ENCODE measurements at regions not wholly inside any gene's neighbourhood (a gene's known extent, or its start where the extent isn't known, plus 50 kb on each side); places are given as distances from the start of the nearest gene placed in this dataset.
"Not testable (repeated sequence)": the region's sequence is repeated elsewhere in the genome, so short reads cannot be mapped to it uniquely, and the experiment has no call there.

DNA sequence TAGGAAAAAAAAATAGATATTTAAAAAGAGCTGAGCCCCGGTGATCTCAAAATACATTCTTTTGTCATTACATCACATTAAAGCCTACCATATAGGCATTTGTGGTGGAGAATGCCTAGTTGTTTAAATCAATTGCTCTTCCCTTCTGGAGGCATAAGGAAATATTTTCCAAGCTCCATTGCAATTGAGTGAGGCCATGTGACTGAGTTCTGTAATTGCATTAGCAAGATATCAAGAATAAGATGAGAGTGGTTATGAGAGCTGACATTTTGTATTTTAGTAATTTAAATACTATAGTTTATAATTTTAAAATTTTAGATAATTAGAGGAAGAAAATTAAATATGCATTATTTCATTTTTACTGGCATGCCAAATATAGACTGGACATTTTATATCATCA is 1195.9 kb downstream of the DTWD2 start:
- no peak for DNase-seq (ENCODE audit: low read depth, low spot score)
- no peak overlapping the region for H3K27ac ChIP-seq

GRCh38 chr5:117788596-117788995 is 1199.8 kb downstream of the DTWD2 start:
- DNase-seq (ENCODE audit: low read depth, low spot score) = no peak
- no peak overlapping the region for H3K27ac ChIP-seq

- no peak for DNase-seq (ENCODE audit: low read depth, low spot score)
- H3K27ac ChIP-seq = no peak overlapping the region
These were observed 1204.5 kb upstream of the SEMA6A start for GRCh38 chr5:117779171-117779570.

- DNase-seq (ENCODE audit: low read depth, low spot score) = no peak
- H3K27ac ChIP-seq = no peak overlapping the region
These were observed 1202.4 kb upstream of the SEMA6A start for GRCh38 chr5:117776977-117777376.

DNA sequence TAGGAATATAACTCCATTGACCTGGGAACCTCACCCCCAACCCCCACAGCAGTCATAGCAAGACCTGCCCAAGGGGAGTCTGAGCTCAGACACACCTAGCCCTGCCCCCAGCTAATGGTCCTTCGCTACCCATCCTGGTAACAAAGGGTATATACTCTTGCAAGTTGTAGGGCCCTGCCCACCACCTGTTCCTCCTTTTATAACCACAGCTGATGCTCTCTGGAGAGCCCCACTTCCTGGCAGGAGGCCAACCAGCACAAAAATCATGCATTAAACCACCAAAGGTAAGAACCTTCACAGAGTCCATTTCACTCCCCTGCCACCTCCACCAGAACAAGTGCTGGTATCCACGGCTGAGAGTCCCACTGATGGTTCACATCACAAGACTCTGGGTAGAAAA is 1195.3 kb upstream of the SEMA6A start:
- no peak for DNase-seq (ENCODE audit: low read depth, low spot score)
- H3K27ac ChIP-seq = no peak overlapping the region

GRCh38 chr5:117763271-117763670 is 1188.6 kb upstream of the SEMA6A start:
- no peak overlapping the region for H3K27ac ChIP-seq
- DNase-seq (ENCODE audit: low read depth, low spot score) = no peak

GRCh38 chr5:117761186-117761585 is 1186.6 kb upstream of the SEMA6A start:
- H3K27ac ChIP-seq = no peak overlapping the region
- DNase-seq (ENCODE audit: low read depth, low spot score) = no peak

GRCh38 chr5:117759849-117760499 is 1185.4 kb upstream of the SEMA6A start:
- H3K27ac ChIP-seq = no peak overlapping the region
- no peak for DNase-seq (ENCODE audit: low read depth, low spot score)

DNA sequence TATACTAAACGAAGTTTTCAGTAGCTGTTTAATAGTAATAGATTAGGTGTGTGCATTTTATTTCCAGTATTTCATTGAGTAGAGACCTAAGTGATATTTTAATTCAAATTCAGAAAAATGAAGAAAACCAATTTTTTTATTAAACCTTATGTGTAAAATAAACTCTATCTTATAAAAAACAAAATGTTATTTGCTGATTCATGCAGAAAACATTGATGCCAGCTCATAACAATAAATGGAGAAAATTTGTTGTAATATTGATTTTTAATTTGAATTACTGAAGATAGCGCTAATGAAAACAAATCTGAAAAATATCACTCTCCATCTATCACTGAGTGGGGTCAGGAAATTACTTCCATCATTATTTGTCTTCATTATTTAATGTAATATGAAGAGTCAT is 1177.8 kb upstream of the SEMA6A start:
- no peak for DNase-seq (ENCODE audit: low read depth, low spot score)
- no peak overlapping the region for H3K27ac ChIP-seq

DNA sequence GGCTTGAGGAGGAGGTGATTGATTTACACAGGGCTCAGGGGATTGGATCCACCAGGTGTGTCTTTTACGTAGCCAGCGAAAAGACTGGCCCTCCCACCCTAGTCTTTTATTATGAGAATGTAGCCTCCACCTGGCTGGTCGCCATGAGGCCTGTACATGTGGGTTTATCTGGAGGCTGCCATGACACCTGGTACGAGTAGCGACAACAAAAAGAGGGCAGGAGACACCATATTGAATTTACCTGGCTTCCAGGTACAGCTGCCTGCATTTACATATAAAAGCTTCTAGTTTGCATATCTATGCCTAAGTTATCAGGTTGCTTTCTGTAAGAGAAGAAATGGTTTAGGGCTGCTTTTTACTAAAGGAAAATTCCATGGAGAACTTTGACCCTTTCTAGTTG is 1173.7 kb upstream of the SEMA6A start:
- DNase-seq (ENCODE audit: low read depth, low spot score) = no peak
- H3K27ac ChIP-seq = no peak overlapping the region

GRCh38 chr5:117743337-117743736 is 1168.7 kb upstream of the SEMA6A start:
- DNase-seq (ENCODE audit: low read depth, low spot score) = no peak
- no peak overlapping the region for H3K27ac ChIP-seq

DNA sequence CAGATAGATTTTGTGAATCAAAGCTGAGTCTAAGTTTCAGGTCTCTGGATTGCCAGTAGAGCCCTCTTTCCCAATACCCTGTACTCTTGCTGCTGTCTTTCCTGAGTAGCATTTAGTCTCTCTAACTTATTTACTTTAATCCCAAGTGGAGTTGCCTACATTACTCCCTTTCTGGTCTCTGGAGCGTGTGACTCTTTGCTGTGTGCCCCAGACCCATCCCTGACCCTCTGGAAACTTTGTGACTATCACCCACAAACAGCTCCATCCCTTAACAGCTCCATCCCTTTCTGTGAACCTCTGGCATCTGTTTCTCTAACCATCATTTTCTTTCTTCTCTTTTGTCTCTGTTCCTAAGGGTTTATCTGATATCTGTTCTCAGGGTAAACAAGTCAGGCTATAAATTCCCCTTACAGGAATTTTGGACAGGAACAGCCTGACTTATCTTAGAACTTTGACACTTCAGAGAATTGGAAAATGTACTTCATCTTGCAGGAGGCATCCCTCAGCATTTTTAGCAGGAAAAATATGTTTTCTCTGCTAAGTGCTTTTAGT is 1167.1 kb upstream of the SEMA6A start:
- H3K27ac ChIP-seq = no peak overlapping the region
- no peak for DNase-seq (ENCODE audit: low read depth, low spot score)

DNA sequence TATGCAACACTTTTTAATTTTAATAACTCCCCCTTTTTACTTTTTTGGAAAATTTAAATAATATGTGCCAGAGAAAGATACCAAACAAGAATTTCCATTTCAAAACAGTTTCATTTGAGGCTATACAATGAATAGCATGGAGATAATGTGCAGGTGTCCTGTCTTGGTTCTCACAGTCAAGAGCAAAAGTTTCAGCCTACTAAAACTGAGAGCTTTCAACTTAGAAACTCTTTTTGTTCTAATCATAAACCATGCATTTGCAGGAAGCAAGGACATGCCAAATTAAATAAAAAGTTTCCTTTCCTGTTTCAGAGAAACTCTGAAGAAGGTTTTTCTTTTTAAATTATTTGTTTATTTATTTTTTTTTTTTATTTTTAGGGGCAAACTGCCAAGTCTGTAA is 1165.6 kb upstream of the SEMA6A start:
- no peak for DNase-seq (ENCODE audit: low read depth, low spot score)
- no peak overlapping the region for H3K27ac ChIP-seq

- H3K27ac ChIP-seq = no peak overlapping the region
- no peak for DNase-seq (ENCODE audit: low read depth, low spot score)
These were observed 1163.9 kb upstream of the SEMA6A start for GRCh38 chr5:117738571-117738970.

- no peak overlapping the region for H3K27ac ChIP-seq
- no peak for DNase-seq (ENCODE audit: low read depth, low spot score)
These were observed 1162.1 kb upstream of the SEMA6A start for GRCh38 chr5:117736698-117737097.

DNA sequence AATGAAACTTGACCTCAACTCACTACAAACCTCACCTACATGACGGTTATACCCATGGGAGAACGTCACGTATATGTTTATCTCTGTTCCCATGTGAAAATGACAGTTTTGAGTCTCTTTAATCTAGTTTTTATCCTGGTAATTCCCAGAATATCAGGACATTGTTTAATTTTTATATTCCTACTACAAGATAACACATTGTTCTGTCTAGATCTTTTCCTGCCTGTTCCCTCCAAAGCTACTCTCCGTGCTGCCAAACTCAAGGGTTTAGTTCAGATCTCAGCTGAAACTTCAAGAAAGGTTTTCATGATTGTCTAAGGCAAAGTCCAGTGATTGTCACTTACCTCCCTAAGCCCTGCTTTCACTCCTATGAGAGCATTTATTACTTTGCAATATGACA is 1159.4 kb upstream of the SEMA6A start:
- no peak for DNase-seq (ENCODE audit: low read depth, low spot score)
- no peak overlapping the region for H3K27ac ChIP-seq

DNA sequence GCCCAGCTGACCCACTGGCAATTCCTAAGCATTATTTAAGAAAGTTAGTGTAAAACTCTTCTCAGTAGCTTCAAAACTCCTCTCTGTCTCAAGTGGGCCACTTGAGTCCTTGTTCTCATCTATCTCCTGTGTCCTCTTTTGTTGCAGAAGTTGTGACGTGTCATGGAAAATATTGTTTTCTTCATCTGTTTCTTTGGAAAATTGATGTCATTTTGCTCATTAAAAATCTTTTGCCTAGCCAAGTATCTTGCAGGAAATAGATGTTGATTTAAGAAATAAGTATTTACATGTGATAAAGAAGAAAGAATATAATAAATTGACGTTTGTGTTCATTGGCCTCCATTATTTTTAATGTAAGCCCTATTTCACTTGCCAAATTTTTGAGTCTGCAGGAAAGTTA is 1158.4 kb upstream of the SEMA6A start:
- DNase-seq (ENCODE audit: low read depth, low spot score) = no peak
- no peak overlapping the region for H3K27ac ChIP-seq

DNA sequence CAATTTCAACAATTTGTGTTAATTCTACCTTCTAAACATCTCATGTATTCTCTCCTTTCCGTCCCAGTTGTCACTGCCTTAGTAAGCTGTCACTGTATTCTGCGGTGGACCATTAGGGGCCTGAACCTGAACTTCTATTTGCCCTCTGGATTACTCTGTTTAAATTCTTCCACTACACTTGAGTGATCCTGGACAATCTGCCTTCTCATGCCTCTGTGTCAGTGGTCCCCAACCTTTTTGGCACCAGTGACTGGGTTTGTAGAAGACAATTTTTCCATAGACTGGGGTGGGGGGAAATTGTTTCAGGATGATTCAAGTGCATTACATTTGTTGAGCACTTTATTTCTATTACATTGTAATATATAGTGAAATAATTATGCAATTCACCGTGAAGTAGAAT is 1157.6 kb upstream of the SEMA6A start:
- no peak for DNase-seq (ENCODE audit: low read depth, low spot score)
- H3K27ac ChIP-seq = no peak overlapping the region

DNA sequence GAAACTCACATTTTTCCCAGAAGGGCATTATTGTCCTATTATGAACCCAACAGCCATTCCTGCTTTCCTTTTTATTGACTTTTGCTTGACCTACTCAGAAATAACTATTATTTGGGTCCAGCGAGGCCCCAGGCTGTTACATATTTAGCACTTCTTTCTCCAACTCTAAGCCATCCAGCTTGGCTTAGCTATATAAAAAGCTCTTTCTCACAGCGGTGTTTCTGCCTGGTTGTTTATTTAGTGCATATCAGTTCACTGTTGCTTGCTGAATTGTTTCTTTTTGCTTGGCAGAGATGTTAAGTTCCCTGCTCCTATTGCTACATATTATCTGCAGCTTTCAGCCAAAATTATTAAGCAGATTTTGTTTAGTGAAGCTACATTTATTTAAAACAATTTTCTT is 1156.8 kb upstream of the SEMA6A start:
- H3K27ac ChIP-seq = no peak overlapping the region
- DNase-seq (ENCODE audit: low read depth, low spot score) = no peak

DNA sequence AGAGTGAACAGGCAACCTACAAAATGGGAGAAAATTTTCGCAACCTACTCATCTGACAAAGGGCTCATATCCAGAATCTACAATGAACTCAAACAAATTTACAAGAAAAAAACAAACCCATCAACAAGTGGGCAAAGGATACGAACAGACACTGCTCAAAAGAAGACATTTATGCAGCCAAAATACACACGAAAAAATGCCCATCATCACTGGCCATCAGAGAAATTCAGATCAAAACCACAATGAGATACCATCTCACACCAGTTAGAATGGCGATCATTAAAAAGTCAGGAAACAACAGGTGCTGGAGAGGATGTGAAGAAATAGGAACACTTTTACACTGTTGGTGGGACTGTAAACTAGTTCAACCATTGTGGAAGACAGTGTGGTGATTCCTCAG is 1146.2 kb upstream of the SEMA6A start:
- DNase-seq (ENCODE audit: low read depth, low spot score); H3K27ac ChIP-seq: not testable (repeated sequence)

GRCh38 chr5:117719413-117719812 is 1144.8 kb upstream of the SEMA6A start:
- no peak overlapping the region for H3K27ac ChIP-seq
- no peak for DNase-seq (ENCODE audit: low read depth, low spot score)

GRCh38 chr5:117713585-117714198 is 1139.1 kb upstream of the SEMA6A start:
- no peak overlapping the region for H3K27ac ChIP-seq
- DNase-seq (ENCODE audit: low read depth, low spot score) = no peak

Data from epithelial cell of prostate (primary cell).